RPMI7951 (cell line): ENCODE measurements at regions not wholly inside any gene's neighbourhood (a gene's known extent, or its start where the extent isn't known, plus 50 kb on each side); places are given as distances from the start of the nearest gene placed in this dataset.
"Not testable (repeated sequence)": the region's sequence is repeated elsewhere in the genome, so short reads cannot be mapped to it uniquely, and the experiment has no call there.

Experiments used
- DNase-seq: peaks from one replicate; pipeline ENCODE4 v3.0.0-alpha.2; 2012; ENCODE audit warnings: low read depth

GRCh38 chr21:5128261-5128660 lies 5393.1 kb upstream of the TPTE start:
- peak; percentile 78 for DNase-seq

DNA sequence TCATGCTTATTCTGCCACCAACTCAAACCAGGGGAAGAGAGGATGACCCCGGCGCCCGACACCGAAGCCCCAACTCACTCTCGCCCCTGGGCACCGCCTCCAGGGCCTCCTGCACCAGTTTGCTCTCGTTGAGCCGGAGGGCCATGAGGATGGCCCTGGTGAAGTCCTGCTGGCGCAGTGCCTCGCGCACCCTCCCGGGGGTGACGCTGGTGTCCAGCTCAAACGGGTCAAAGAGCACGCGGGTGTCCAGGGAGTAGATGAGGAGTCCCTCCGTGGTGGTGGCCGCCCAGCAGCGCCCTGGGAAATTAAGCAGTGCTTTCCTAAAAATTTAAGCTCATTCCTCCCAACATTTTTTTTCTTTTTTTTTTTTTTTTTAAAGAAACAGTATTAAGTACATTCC lies 5387.6 kb upstream of the TPTE start:
- DNase-seq: not testable (repeated sequence)

DNA sequence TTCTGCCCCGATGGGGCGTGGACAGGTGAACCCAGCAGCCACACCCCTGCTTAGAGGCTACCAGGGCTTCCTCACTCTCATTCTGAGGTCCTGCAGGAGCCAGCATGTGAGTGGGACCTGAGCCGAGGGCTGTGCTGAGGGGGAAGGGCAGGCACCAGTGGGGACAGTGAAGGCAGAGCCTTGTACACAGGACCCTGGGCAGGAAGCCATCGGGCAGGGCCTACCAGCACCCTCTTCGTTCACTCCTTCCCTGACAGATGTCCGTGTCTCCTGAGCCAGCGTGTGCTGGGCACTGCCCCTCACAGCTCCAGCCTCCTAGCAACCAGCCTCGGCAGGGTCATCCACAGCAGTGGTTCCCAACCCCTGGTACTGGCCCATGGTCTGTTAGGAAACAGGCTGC lies 5385.0 kb upstream of the TPTE start:
- DNase-seq: not testable (repeated sequence)

- not testable (repeated sequence) for DNase-seq
Measured at GRCh38 chr21:5137006-5137405, 5384.4 kb upstream of the TPTE start.

- not testable (repeated sequence) for DNase-seq
Measured at GRCh38 chr21:5138687-5139086, 5382.7 kb upstream of the TPTE start.

DNA sequence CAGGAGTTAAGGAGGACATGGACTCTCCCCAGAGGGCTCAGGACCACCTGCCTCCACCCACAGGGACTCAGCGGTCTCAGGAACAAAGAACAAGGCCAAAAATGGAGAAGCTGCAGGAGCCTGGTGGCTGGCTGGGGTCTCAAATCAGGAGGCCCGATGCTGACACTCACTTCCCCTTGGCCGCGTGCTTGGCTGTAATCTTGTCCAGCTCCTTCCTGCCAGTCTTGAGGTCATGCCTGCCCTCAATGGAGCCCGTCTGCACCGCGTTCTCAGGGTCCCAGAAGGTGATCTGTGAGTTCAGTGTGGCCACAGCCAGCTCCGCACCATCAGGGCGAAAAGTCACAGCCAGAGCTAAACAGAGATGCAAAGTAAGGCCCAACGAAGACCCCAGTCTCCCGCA lies 5381.9 kb upstream of the TPTE start:
- not testable (repeated sequence) for DNase-seq

DNA sequence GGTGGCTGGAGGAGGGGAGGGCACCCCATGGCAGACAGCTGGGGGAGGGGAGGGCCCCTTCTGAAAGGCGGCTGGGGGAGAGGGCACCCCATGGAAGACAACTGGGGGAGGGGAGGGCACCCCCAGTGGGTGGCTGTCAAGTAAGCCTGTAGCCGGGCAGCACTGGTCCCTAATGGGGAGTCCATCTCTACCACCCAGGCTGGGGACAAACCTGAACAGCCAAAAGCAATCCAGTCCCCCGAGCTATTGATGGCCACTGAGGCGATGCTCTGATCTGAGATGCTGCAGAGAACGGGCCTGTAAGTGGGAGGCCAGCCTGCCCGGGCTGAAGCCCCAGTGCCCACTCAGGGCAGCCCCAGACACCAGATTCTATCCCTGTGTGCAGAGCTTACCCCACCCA lies 5378.4 kb upstream of the TPTE start:
- not testable (repeated sequence) for DNase-seq

DNA sequence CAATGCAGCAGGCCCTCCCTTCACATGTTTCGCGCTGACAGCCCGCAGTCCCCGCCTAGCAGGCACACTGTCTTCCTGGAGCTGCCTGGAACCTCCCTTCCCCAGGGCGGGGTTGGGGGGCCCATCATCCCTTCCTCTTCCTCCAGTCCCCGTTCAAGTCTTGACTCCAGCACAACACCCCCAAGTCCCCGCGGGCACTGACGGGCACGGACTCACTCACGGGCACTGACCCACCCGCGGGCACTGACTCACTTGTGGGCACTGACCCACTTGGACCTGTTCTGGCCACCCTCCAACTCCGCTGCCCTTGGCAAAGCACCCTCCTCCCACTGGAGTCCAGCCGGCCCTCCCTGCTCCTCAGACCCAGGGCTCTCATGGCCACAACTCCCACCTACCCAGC lies 5376.7 kb upstream of the TPTE start:
- not testable (repeated sequence) for DNase-seq

DNA sequence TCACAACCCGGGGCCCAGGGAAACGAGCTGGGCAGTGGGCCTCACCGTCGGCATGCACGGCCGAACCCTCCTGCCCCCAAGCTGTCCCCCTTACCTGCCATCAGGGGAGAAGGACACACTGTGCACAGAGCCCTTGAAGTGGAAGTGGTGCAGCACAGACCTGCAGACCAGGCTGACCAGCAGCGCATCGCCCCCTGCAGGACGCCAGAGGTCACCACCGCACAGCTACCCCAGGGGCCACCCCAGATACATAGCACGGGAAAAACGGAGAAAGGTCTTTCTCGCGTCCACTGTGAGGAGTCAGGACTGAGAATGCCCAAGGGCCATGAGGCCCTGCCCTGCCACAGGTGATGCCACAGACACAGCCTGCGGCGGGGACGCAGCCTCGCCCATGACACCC lies 5373.7 kb upstream of the TPTE start:
- DNase-seq: not testable (repeated sequence)

DNA sequence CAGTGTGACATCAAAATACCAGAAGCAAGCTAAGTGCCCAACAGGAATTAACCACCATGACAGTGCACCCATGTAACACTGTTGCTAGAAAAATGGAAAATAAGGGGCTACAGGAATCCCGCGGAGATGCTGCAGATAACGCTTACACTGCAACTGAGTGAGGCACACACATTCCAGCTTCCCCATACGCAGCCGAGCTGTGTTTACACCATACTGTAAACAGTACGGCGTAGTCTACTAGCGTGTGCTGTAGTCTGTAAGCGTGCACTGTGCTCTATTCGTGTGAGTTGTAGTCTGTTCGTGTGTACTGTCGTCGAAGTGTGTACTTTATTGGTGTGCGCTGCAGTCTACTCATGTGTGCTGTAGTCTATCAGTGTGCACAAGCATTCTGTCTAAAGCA lies 5372.2 kb upstream of the TPTE start:
- DNase-seq: not testable (repeated sequence)

DNA sequence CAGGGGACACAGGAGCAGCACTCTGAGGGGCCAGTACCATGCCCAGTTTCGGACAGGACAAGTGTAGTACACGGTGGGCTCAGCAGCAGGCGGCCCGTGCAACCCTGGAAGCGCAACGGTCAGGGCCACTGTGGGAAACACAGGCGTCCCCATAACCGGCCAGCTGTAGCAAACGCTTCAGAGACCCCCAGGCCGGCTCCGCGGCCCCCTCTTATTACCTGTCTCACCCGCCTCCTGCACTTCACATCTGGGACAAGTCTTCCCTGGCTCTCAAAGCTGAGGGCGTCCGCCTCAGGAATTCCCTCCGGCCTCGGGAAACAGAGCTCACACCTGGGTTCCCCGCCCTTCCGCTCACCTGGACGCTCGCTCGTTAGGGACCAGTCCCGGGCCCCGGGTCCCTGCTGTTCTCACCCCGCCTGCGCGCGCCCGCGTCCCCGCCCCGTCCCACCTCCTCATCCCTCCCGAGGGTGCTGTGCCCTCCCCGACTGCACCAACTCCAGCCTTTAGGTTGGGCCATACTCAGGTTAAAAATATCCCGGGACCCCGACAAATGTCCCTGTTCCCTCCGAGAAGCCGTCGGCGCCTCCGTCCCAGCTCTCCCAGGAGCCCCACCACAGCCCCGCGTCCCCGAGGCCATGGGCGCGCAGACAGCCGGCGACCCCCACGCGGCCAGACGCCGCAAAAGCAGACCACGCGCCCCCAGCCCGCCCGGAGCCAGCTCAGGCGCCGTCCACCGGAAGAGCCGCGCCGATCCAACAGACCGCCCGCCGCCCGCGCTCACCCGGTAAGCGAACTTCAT lies 5367.3 kb upstream of the TPTE start:
- not testable (repeated sequence) for DNase-seq

DNA sequence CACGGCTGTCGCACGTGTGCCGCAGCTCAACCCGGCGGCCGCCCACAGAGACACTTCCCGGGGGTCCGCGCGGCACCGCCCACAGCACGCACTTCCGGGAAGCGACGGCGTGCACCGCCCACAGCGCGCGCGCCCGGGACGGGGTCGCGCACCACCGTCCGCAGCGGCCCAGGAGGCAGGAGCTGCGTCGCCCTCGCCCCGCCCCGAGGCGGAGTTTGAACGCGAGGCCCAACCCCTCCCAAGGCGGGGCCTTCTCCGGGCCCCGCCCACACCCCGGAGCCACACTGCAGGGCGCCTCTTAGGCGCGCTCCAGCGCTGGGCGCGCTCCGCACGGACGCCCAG lies 5366.8 kb upstream of the TPTE start:
- peak; percentile 68 for DNase-seq

DNA sequence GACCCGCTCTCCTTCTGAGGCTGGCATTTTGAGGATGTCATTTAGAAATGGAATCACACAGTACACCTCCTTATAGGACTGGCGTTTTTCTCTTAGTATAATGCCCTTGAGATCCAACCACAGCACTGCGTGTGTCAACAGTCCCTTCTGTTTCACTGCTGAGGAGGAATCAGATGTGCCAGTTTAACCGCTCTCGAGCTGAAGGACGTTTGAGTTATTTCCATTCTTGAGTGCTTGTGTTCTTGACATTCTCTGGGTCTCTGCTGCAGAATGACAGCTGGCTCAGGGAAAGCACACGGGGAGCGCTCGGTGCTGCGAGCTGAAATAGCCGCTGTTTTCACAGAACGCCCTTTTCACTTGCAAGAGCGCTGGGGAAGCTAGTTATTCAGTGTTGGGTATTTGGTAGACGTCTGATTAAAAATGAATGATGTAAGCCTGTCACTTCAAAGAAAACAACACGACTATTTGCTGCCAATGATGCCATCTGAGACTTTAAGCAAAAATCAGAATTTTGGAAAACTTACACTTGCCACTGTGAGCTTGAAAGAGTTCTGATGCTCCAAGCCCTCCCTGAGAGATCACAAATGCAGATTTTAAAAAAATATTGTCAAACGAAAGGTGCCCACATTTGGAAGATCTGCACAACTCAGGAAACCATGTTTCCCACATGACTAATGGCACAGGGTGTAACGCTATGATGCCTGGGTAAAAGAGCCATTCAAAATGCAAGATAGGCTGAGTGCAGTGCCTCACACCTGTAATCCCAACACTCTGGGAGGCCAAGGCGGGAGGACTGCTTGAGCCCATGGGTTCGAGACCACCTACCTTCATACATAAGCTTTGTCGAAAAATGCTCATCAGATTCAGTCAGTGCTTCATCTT lies 5358.4 kb upstream of the TPTE start:
- not testable (repeated sequence) for DNase-seq

GRCh38 chr21:5165829-5166228 lies 5355.6 kb upstream of the TPTE start:
- not testable (repeated sequence) for DNase-seq
